Ishikawa (cell line): ENCODE measurements at regions not wholly inside any gene's neighbourhood (a gene's known extent, or its start where the extent isn't known, plus 50 kb on each side); places are given as distances from the start of the nearest gene placed in this dataset.

Experiments
- CEBPB ChIP-seq: IDR thresholded peaks from 2 replicates; pipeline ENCODE4 v1.6.1; 2012
- EGR1 ChIP-seq: IDR thresholded peaks from 2 replicates; pipeline ENCODE4 v1.6.1; 2012
- EP300 ChIP-seq: IDR thresholded peaks from 2 replicates; pipeline ENCODE4 v1.6.1; 2012; ENCODE audit warnings: borderline replicate concordance
- FOXM1 ChIP-seq: IDR thresholded peaks from 2 replicates; pipeline ENCODE4 v1.6.1; 2012; ENCODE audit warnings: low read depth, borderline replicate concordance
- MAX ChIP-seq: IDR thresholded peaks from 2 replicates; pipeline ENCODE4 v1.6.1; 2012
- NFIC ChIP-seq: IDR thresholded peaks from 2 replicates; pipeline ENCODE4 v1.6.1; 2012
- RAD21 ChIP-seq: IDR thresholded peaks from 2 replicates; pipeline ENCODE4 v1.6.1; 2012; ENCODE audit warnings: low read depth
- REST ChIP-seq: IDR thresholded peaks from 2 replicates; pipeline ENCODE4 v1.6.1; 2012; ENCODE audit warnings: low read depth, mild to moderate bottlenecking
- TAF1 ChIP-seq: IDR thresholded peaks from 2 replicates; pipeline ENCODE4 v1.6.1; 2012; ENCODE audit warnings: low read depth, mild to moderate bottlenecking
- TEAD4 ChIP-seq: IDR thresholded peaks from 2 replicates; pipeline ENCODE4 v1.6.1; 2012
- YY1 ChIP-seq: IDR thresholded peaks from 2 replicates; pipeline ENCODE4 v1.6.1; 2012; ENCODE audit warnings: low read depth

- TF ChIP-seq YY1 (no peak), FOXM1 (no peak), EGR1 (no peak), RAD21 (no peak), EP300 (no peak), TAF1 (no peak), REST (no peak), TEAD4 (no peak), MAX (no peak), NFIC (no peak), CEBPB (no peak)
Observed at GRCh38 chr14:95033031-95033430, 124.3 kb downstream of the DICER1 start.
